ENCODE measurements at regions not wholly inside any gene's neighbourhood (a gene's known extent, or its start where the extent isn't known, plus 50 kb on each side); places are given as distances from the start of the nearest gene placed in this dataset.

- Histone ChIP-seq H3K4me1 (no peaks in the 10 kb centered on the region), H3K27ac (no peak overlapping the region), H3K27me3 (ENCODE audit: insufficient read depth in 3 of 3, low read length in 2 of 3) (peaks cover 0 to 4% (median 0%) of the 10 kb centered on the region in 3 donors), H3K4me3 (no peak overlapping the region), H3K36me3 (ENCODE audit: insufficient read depth in 1 of 2, low read depth in 1 of 2) (no peaks in the 10 kb centered on the region), H3K9me3 (no peaks in the 10 kb centered on the region)
- intact Hi-C loops (cut with DNase I), result no loop called here
- DNase-seq, result no peak
- WGBS, 3 donors, result 71 to 74% (median 72%) methylated on average over 3 of the region's 3 CpGs
- no peak for ATAC-seq
- no peak for TF ChIP-seq CTCF (IDR thresholded peaks at IDR 0.05)
Observed at GRCh38 chr3:44074181-44074580, 167.5 kb upstream of the TOPAZ1 start.

- intact Hi-C loops (cut with DNase I), result no loop called here
- DNase-seq, result no peak
- Histone ChIP-seq H3K27me3 (ENCODE audit: insufficient read depth in 3 of 3, low read length in 2 of 3) (peaks cover 0 to 7% (median 0%) of the 10 kb centered on the region in 3 donors), H3K9me3 (no peaks in the 10 kb centered on the region), H3K4me3 (no peak overlapping the region), H3K27ac (no peak overlapping the region), H3K4me1 (no peaks in the 10 kb centered on the region), H3K36me3 (ENCODE audit: insufficient read depth in 1 of 2, low read depth in 1 of 2) (no peaks in the 10 kb centered on the region)
- no peak for ATAC-seq
- 42 to 55% (median 47%) methylated on average over 7 of the region's 7 CpGs for WGBS, 3 donors
- no peak for TF ChIP-seq CTCF (IDR thresholded peaks at IDR 0.05)
Observed at GRCh38 chr3:44076221-44076829, 165.4 kb upstream of the TOPAZ1 start.

- H3K36me3 ChIP-seq (ENCODE audit: insufficient read depth in 1 of 2, low read depth in 1 of 2), result no peaks in the 10 kb centered on the region
- H3K4me1 ChIP-seq, result no peaks in the 10 kb centered on the region
- peaks cover 0 to 7% (median 0%) of the 10 kb centered on the region in 3 donors for H3K27me3 ChIP-seq (ENCODE audit: insufficient read depth in 3 of 3, low read length in 2 of 3)
- H3K4me3 ChIP-seq, result no peak overlapping the region
- no peak for ATAC-seq
- 45 to 56% (median 55%) methylated on average over 5 of the region's 5 CpGs for WGBS, 3 donors
- TF ChIP-seq CTCF (IDR thresholded peaks at IDR 0.05), result no peak
- intact Hi-C loops (cut with DNase I), result no loop called here
- H3K27ac ChIP-seq, result no peak overlapping the region
- no peak for DNase-seq
- no peaks in the 10 kb centered on the region for H3K9me3 ChIP-seq
Observed at GRCh38 chr3:44077267-44077666, 164.4 kb upstream of the TOPAZ1 start.

GRCh38 chr3:44078863-44079262, 162.8 kb upstream of the TOPAZ1 start:
- DNase-seq (no peak), ATAC-seq (no peak)
- H3K36me3 ChIP-seq (ENCODE audit: insufficient read depth in 1 of 2, low read depth in 1 of 2), result no peaks in the 10 kb centered on the region
- TF ChIP-seq CTCF (IDR thresholded peaks at IDR 0.05), result no peak
- H3K4me1 ChIP-seq, result no peaks in the 10 kb centered on the region
- no peak overlapping the region for H3K4me3 ChIP-seq
- no peaks in the 10 kb centered on the region for H3K9me3 ChIP-seq
- H3K27ac ChIP-seq, result no peak overlapping the region
- intact Hi-C loops (cut with DNase I), result no loop called here
- H3K27me3 ChIP-seq (ENCODE audit: insufficient read depth in 3 of 3, low read length in 2 of 3), result peaks cover 0 to 7% (median 0%) of the 10 kb centered on the region in 3 donors
- 83 to 87% (median 86%) methylated on average over 7 of the region's 7 CpGs for WGBS, 3 donors

- H3K27ac ChIP-seq, result no peak overlapping the region
- 62 to 74% (median 70%) methylated on average over 1 of the region's 1 CpG for WGBS, 3 donors
- H3K4me3 ChIP-seq, result no peak overlapping the region
- DNase-seq (no peak), ATAC-seq (no peak)
- no peak for TF ChIP-seq CTCF (IDR thresholded peaks at IDR 0.05)
- H3K27me3 ChIP-seq (ENCODE audit: insufficient read depth in 3 of 3, low read length in 2 of 3), result peaks cover 0 to 7% (median 0%) of the 10 kb centered on the region in 3 donors
- H3K4me1 ChIP-seq, result no peaks in the 10 kb centered on the region
- H3K36me3 ChIP-seq (ENCODE audit: insufficient read depth in 1 of 2, low read depth in 1 of 2), result no peaks in the 10 kb centered on the region
- no peaks in the 10 kb centered on the region for H3K9me3 ChIP-seq
- intact Hi-C loops (cut with DNase I), result no loop called here
Observed at GRCh38 chr3:44079916-44080315, 161.8 kb upstream of the TOPAZ1 start.

Measured in psoas muscle (tissue), 7 donors.